GM12878 (cell line): ENCODE measurements at regions not wholly inside any gene's neighbourhood (a gene's known extent, or its start where the extent isn't known, plus 50 kb on each side); places are given as distances from the start of the nearest gene placed in this dataset.

Experiments used
- CHD4 ChIP-seq: fragments of 200-600 bp; sonication (generic); IDR thresholded peaks from 2 replicates; pipeline ENCODE4 v1.6.1; 2016; ENCODE audit warnings: mild to moderate bottlenecking
- JUND ChIP-seq: IDR thresholded peaks from 2 replicates; pipeline ENCODE4 v1.6.1; 2012; ENCODE audit warnings: low read depth, mild to moderate bottlenecking, low read length, improper control_type of control experiment, moderate library complexity
- PRDM15 ChIP-seq: fragments of 450-650 bp; formaldehyde crosslinking; IDR thresholded peaks from 2 replicates; pipeline ENCODE4 v1.4.0; 2020; ENCODE audit warnings: mild to moderate bottlenecking, moderate library complexity

DNA sequence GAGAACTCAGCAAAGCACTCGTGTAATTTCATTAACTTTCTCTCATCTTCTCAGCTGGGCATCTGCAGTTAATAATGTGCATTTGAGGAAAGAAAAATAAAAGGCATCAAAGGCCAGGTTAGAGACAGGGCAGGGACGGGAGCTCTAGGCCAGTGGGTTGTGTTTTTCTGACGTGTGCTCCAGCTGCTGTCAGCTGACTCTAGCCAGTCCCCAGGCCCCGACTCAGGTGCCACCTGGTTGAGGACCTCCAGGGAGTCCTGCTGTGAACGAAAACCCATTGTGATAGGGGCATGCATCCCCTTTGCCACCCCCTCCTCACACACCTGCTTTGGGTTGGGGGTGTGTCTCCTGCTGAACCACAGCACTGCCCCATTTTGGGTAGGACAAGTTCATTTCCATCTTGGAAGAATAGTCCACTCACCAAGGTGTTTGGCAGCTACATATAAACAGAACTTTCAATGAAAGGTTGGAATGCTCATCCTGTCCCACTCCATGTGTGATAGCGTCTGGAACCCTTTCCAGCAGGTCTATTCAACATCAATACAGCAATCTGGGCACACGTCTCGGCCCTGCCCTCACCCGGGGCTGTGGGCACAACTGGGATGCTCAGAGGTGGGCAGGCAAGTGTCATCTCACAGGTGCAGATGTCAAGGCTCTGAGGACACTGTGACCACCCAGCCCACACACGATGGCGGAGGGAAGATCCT, 146.1 kb upstream of the FAM20C start:
- TF ChIP-seq CHD4 (no peak), JUND (no peak), PRDM15 (no peak)
